A673 (cell line): ENCODE measurements at regions not wholly inside any gene's neighbourhood (a gene's known extent, or its start where the extent isn't known, plus 50 kb on each side); places are given as distances from the start of the nearest gene placed in this dataset.

Experiments used
- BruUV-seq: library from RNA; stranded (reverse); fragments of 400-500 nt; replicated peaks from 2 replicates; lab custom pipeline; 2021; lab: Mats Ljungman, UMichigan
- CTCF ChIA-PET: fragments of 300-600 bp; sonication (Branson Sonifier 250); formaldehyde crosslinking; loops from one replicate; lab custom pipeline; 2022; ENCODE audit warnings: antibody characterized with exemption; lab: Charles Lee
- POLR2A ChIA-PET: fragments of 300-600 bp; sonication (Branson Sonifier 250); formaldehyde crosslinking; loops from one replicate; lab custom pipeline; 2022; ENCODE audit warnings: antibody characterized with exemption; ENCODE audit not compliant: low non-redundant PET; lab: Charles Lee
- DNase-seq: peaks from one replicate; pipeline ENCODE4 v3.0.0-alpha.2; 2015; ENCODE audit warnings: low spot score
- H3K27ac ChIP-seq: fragments of 200-600 bp; sonication (generic); 2 replicates; pipeline ENCODE4 v1.5.1; 2016; ENCODE audit warnings: mixed run types, low read depth, mild to moderate bottlenecking, mixed read lengths, antibody characterized with exemption, low read length; ENCODE audit not compliant: poor library complexity, severe bottlenecking
- H3K27me3 ChIP-seq: fragments of 200-600 bp; sonication (generic); replicated peaks from 2 replicates; pipeline ENCODE4 v1.6.1; 2017; ENCODE audit warnings: mixed run types, low read depth, mild to moderate bottlenecking, mixed read lengths, antibody characterized with exemption, low read length; ENCODE audit not compliant: insufficient read depth, poor library complexity
- H3K36me3 ChIP-seq: fragments of 200-600 bp; sonication (generic); 2 replicates; pipeline ENCODE4 v1.6.1; 2016; ENCODE audit warnings: mixed run types, mild to moderate bottlenecking, mixed read lengths, antibody characterized with exemption, low read length; ENCODE audit not compliant: insufficient read depth, poor library complexity, severe bottlenecking
- H3K4me1 ChIP-seq: fragments of 200-600 bp; sonication (generic); 2 replicates; pipeline ENCODE4 v1.6.1; 2017; ENCODE audit warnings: mixed run types, mild to moderate bottlenecking, mixed read lengths, antibody characterized with exemption, low read length; ENCODE audit not compliant: insufficient read depth, poor library complexity, severe bottlenecking
- H3K4me3 ChIP-seq: fragments of 200-600 bp; sonication (generic); 2 replicates; pipeline ENCODE4 v1.5.1; 2016; ENCODE audit warnings: low read depth, mixed run types, mild to moderate bottlenecking, mixed read lengths, low read length; ENCODE audit not compliant: poor library complexity, severe bottlenecking
- H3K9me3 ChIP-seq: fragments of 200-600 bp; sonication (generic); 2 replicates; pipeline ENCODE4 v1.6.1; 2016; ENCODE audit warnings: mixed run types, low read depth, mild to moderate bottlenecking, mixed read lengths, antibody characterized with exemption, low read length; ENCODE audit not compliant: poor library complexity, severe bottlenecking
- CTCF ChIP-seq: fragments of 300-800, 200-600 bp; sonication (generic); conservative IDR thresholded peaks from 2 replicates; pipeline ENCODE4 v1.5.1; 2017; ENCODE audit warnings: low read depth, mild to moderate bottlenecking, antibody characterized with exemption, low read length, moderate library complexity, mixed read lengths
- EZH2 ChIP-seq: fragments of 200-600 bp; sonication (generic); IDR thresholded peaks from 2 replicates; pipeline ENCODE4 v1.6.1; 2017; ENCODE audit warnings: borderline replicate concordance, low read depth, mild to moderate bottlenecking, mixed read lengths, antibody characterized with exemption, low read length; ENCODE audit not compliant: poor library complexity, severe bottlenecking
- intact Hi-C: fragments of 100-400 bp; cut with micrococcal nuclease; formaldehyde crosslinking; loops from one replicate; pipeline ENCODE4 v1.10.0; 2022; ENCODE audit not compliant: unreplicated experiment

DNA sequence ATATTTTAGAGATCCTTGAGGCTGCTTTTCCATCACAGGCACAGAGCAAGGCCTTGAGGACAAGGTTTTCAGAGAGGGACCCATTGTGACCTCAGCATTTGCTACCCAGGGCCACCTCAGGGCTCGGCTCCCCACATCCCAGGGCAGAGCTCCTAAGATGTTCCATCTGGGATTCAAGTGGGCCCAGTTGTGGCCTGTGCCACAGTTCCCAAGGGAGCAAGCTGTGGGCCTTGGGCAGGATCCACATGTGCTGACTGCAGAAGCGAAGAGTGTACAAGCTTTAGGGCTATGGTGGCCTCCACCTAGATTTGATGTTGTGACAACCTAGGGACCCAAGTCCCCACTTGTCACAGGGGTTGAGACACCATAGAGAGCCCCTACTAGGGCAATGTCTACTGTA, 608.1 kb downstream of the HACE1 start:
- Histone ChIP-seq H3K27ac (no peak overlapping the region), H3K4me1 (no peaks in the 10 kb centered on the region), H3K4me3 (no peak overlapping the region), H3K27me3 (no peaks in the 10 kb centered on the region), H3K36me3 (no peaks in the 10 kb centered on the region), H3K9me3 (no peaks in the 10 kb centered on the region)
- BruUV-seq = no TSS peak
- POLR2A ChIA-PET = no interaction called here
- no peak for TF ChIP-seq CTCF
- no peak for TF ChIP-seq EZH2
- no peak for DNase-seq
- intact Hi-C loops = no loop called here
- CTCF ChIA-PET = no interaction called here

- TF ChIP-seq CTCF = no peak
- TF ChIP-seq EZH2 = no peak
- Histone ChIP-seq H3K4me1 (no peaks in the 10 kb centered on the region), H3K27me3 (no peaks in the 10 kb centered on the region), H3K36me3 (no peaks in the 10 kb centered on the region), H3K27ac (no peak overlapping the region), H3K9me3 (no peaks in the 10 kb centered on the region), H3K4me3 (no peak overlapping the region)
- ChIA-PET POLR2A (no interaction called here), CTCF (no interaction called here)
- DNase-seq = no peak
- intact Hi-C loops = no loop called here
- BruUV-seq = no TSS peak
Measured at GRCh38 chr6:104240865-104241264, 618.9 kb downstream of the HACE1 start.

DNA sequence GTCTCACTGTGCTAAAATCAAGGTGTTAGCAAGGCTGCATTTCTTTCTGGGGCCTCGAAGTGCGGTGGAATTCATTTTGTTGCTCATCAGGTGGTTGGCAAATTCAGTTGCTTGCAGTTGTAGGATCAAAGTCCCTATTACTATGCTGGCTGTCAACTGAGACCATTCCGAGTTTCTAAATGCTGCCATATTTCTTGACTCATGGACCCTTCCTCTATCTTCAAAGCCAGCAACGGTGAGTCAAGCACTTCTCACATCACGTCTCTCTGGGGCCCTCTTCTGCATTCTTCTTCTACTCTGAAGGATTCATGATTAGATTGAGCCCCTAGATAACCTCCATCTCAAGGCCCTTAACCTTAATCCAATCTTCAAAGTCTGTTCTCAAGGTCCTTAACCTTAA, 619.7 kb downstream of the HACE1 start:
- Histone ChIP-seq H3K27me3 (no peaks in the 10 kb centered on the region), H3K27ac (no peak overlapping the region), H3K4me3 (no peak overlapping the region), H3K9me3 (no peaks in the 10 kb centered on the region), H3K4me1 (no peaks in the 10 kb centered on the region), H3K36me3 (no peaks in the 10 kb centered on the region)
- TF ChIP-seq CTCF (no peak), EZH2 (no peak)
- no TSS peak for BruUV-seq
- CTCF ChIA-PET = no interaction called here
- no peak for DNase-seq
- intact Hi-C loops = no loop called here
- POLR2A ChIA-PET = no interaction called here
